WTC11 (cell line): ENCODE measurements at regions not wholly inside any gene's neighbourhood (a gene's known extent, or its start where the extent isn't known, plus 50 kb on each side); places are given as distances from the start of the nearest gene placed in this dataset.

ENCODE experiments used
- CREB1 ChIP-seq: sonication (generic); formaldehyde crosslinking; IDR thresholded peaks from 2 replicates; pipeline ENCODE4 v1.8.0; 2023; ENCODE audit warnings: mild to moderate bottlenecking, missing genetic modification reagents
- ESRRA ChIP-seq: sonication (generic); formaldehyde crosslinking; IDR thresholded peaks from 2 replicates; pipeline ENCODE4 v1.8.1; 2022; ENCODE audit warnings: mild to moderate bottlenecking, missing genetic modification reagents, borderline replicate concordance
- FOXK1 ChIP-seq: sonication (generic); formaldehyde crosslinking; IDR thresholded peaks from 2 replicates; pipeline ENCODE4 v1.8.0; 2022; ENCODE audit warnings: mild to moderate bottlenecking, moderate library complexity, missing genetic modification reagents
- NR2C2 ChIP-seq: sonication (generic); formaldehyde crosslinking; IDR thresholded peaks from 2 replicates; pipeline ENCODE4 v1.8.0; 2022; ENCODE audit warnings: mild to moderate bottlenecking, missing genetic modification reagents

DNA sequence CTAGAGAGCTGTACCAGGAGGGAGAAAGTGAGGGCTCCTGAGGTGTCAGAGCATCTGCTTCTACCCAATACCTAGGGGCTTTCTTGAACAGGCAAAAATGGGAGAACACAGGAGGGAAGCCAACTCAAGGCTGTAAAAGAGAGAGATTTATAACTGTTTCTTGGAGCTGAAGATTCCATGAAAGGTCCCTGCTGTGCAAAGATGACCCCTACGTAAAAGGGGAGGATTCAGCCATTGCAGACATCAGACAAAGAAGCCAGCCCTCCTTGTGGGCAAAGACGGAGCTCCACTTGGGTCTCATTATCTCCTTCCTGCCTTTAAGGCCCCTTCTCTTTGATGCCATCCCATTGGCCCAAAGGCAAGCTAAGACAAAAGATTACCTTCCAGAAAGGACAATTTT, 524.1 kb upstream of the CAMK1G start:
- TF ChIP-seq NR2C2 (CRISPR knock-in tag) (no peak), FOXK1 (CRISPR knock-in tag) (no peak), CREB1 (CRISPR knock-in tag) (no peak), ESRRA (CRISPR knock-in tag) (no peak)
